Esophagus squamous epithelium (tissue), 4 donors: ENCODE measurements at regions not wholly inside any gene's neighbourhood (a gene's known extent, or its start where the extent isn't known, plus 50 kb on each side); places are given as distances from the start of the nearest gene placed in this dataset.

Source experiments
- POLR2A ChIP-seq, 4 donors: fragments of 450-650 bp; IDR thresholded peaks; one replicate each; pipeline ENCODE4 v1.6.1; 2017; ENCODE audit warnings: antibody characterized with exemption in 4 of 4, mild to moderate bottlenecking in 4 of 4, moderate library complexity in 3 of 4
- TF ChIP-seq, protein P1 (sequence below), 6 experiments: fragments of 450-650 bp in 4 of 6; fragments of 200-600 bp in 2 of 6; sonication (generic) in 2 of 6; IDR thresholded peaks; one replicate each; pipeline ENCODE4 v1.5.1; 2016 to 2019; ENCODE audit warnings: antibody characterized with exemption in 6 of 6, mild to moderate bottlenecking in 4 of 6, moderate library complexity in 4 of 6

DNA sequence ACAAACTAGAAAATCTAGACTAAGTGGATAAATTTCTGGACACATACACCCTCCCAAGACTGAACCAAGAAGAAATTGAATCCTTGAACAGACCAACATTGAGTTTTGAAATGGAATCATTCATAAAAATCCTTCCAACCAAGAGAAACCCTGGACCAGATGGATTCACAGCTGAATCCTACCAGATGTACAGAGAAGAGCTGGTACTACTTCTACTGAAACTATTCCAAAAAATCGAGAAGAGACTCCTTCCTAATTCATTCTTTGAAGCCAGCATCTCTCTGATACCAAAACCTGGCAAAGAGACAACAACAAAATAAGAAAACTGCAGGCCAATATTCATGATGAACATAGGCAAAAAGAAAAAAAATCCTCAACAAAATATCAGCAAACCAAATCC is 227.4 kb downstream of the RPAP3 start:
- TF ChIP-seq, protein P1, sequence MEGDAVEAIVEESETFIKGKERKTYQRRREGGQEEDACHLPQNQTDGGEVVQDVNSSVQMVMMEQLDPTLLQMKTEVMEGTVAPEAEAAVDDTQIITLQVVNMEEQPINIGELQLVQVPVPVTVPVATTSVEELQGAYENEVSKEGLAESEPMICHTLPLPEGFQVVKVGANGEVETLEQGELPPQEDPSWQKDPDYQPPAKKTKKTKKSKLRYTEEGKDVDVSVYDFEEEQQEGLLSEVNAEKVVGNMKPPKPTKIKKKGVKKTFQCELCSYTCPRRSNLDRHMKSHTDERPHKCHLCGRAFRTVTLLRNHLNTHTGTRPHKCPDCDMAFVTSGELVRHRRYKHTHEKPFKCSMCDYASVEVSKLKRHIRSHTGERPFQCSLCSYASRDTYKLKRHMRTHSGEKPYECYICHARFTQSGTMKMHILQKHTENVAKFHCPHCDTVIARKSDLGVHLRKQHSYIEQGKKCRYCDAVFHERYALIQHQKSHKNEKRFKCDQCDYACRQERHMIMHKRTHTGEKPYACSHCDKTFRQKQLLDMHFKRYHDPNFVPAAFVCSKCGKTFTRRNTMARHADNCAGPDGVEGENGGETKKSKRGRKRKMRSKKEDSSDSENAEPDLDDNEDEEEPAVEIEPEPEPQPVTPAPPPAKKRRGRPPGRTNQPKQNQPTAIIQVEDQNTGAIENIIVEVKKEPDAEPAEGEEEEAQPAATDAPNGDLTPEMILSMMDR (IDR thresholded peaks at IDR 0.05): no peak
- TF ChIP-seq POLR2A (IDR thresholded peaks at IDR 0.05): no peak
